Lung (tissue), 11 donors: ENCODE measurements at regions not wholly inside any gene's neighbourhood (a gene's known extent, or its start where the extent isn't known, plus 50 kb on each side); places are given as distances from the start of the nearest gene placed in this dataset.

ENCODE experiments used
- ATAC-seq: fragments of 200-7000 bp; cut with Tn5 transposase; one replicate; pipeline ENCODE4 v1.9.1; 2020; ENCODE audit warnings: moderate number of reproducible peaks; ENCODE audit not compliant: insufficient read depth, low FRiP score
- DNase-seq, 3 donors: peaks; one replicate each; pipeline ENCODE4 v3.0.0-alpha.2; 2013 to 2017
- H3K27ac ChIP-seq, 2 donors: one replicate each; pipeline ENCODE4 v1.5.1; 2013; ENCODE audit warnings: mild to moderate bottlenecking in 2 of 2, moderate library complexity in 2 of 2, control low read depth in 1 of 2, inconsistent platforms in 1 of 2, low read depth in 1 of 2, low read length in 1 of 2
- H3K27me3 ChIP-seq, 3 donors: one replicate each; pipeline ENCODE4 v1.5.1; 2013; ENCODE audit warnings: low read length in 2 of 3; ENCODE audit not compliant: control insufficient read depth in 3 of 3, insufficient read depth in 3 of 3
- H3K36me3 ChIP-seq, 4 donors: one replicate each; pipeline ENCODE4 v1.5.1; 2013; ENCODE audit warnings: low read length in 4 of 4, mild to moderate bottlenecking in 1 of 4, moderate library complexity in 1 of 4; ENCODE audit not compliant: control insufficient read depth in 4 of 4, insufficient read depth in 4 of 4
- H3K4me1 ChIP-seq, 5 donors: one replicate each; pipeline ENCODE4 v1.5.1; 2013; ENCODE audit warnings: low read length in 5 of 5, mild to moderate bottlenecking in 2 of 5, moderate library complexity in 1 of 5; ENCODE audit not compliant: control insufficient read depth in 5 of 5, insufficient read depth in 5 of 5
- H3K4me3 ChIP-seq: one replicate; pipeline ENCODE4 v1.5.1; 2013; ENCODE audit warnings: mild to moderate bottlenecking, control low read depth, moderate library complexity
- H3K9ac ChIP-seq, 2 donors: one replicate each; pipeline ENCODE4 v1.5.1; 2013; ENCODE audit warnings: low read length in 2 of 2, control low read depth in 1 of 2; ENCODE audit not compliant: insufficient read depth in 1 of 2
- H3K9me3 ChIP-seq, 4 donors: one replicate each; pipeline ENCODE4 v1.5.1; 2013; ENCODE audit warnings: low read length in 3 of 4, mild to moderate bottlenecking in 1 of 4, moderate library complexity in 1 of 4; ENCODE audit not compliant: control insufficient read depth in 4 of 4, insufficient read depth in 3 of 4
- WGBS, 2 donors: extraction: QIAGEN DNeasy Blood & Tissue Kit; methylation state at CpG; one replicate each; pipeline ENCODE4 v1.1.7; 2013; 5-methylcytosine and 5-hydroxymethylcytosine counted together
- TF ChIP-seq, protein P1 (sequence below): IDR thresholded peaks from 2 replicates; pipeline ENCODE4 v1.5.1; 2012; ENCODE audit warnings: mild to moderate bottlenecking; ENCODE audit errors: control extremely low read depth, extremely low read depth
- donor health status: control.
- donor health status: control.
- donor health status: Bipolar disorder and iron deficiency.
- donor health status: healthy.
- donor health status: DM: yes; HTN: yes; CAD: no.

DNA sequence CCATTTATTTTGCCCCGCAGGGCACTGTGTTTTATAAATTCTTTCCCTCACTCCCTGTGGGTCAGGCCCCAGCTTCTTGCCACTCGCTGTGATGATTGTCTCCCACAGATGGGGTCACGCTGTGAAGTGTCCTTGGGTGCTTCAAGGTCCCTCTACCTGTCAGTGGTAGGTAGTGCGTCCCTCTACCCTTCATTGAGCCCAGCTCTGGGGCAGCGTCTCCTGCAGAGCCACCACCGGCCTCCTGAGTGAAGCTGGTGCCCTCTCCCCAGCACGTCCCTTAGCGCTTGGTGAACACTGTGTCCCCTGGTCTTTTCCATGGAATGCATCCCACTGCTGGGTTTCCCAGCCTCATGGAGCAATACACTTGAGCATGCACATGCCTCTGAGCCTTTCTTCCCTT lies 108.2 kb downstream of the NRN1 start:
- H3K9me3 ChIP-seq = no peaks in the 10 kb centered on the region
- 90 to 97% methylated on average over 6 to 7 of the region's 8 CpGs for whole genome bisulfite sequencing, 2 donors
- no peaks in the 10 kb centered on the region for H3K27me3 ChIP-seq
- H3K27ac ChIP-seq = no peak overlapping the region
- H3K4me1 ChIP-seq = no peaks in the 10 kb centered on the region
- H3K4me3 ChIP-seq = no peak overlapping the region
- no peaks in the 10 kb centered on the region for H3K36me3 ChIP-seq
- H3K9ac ChIP-seq = no peak overlapping the region
- ATAC-seq (no peak), DNase-seq (no peak)
- TF ChIP-seq, protein P1, sequence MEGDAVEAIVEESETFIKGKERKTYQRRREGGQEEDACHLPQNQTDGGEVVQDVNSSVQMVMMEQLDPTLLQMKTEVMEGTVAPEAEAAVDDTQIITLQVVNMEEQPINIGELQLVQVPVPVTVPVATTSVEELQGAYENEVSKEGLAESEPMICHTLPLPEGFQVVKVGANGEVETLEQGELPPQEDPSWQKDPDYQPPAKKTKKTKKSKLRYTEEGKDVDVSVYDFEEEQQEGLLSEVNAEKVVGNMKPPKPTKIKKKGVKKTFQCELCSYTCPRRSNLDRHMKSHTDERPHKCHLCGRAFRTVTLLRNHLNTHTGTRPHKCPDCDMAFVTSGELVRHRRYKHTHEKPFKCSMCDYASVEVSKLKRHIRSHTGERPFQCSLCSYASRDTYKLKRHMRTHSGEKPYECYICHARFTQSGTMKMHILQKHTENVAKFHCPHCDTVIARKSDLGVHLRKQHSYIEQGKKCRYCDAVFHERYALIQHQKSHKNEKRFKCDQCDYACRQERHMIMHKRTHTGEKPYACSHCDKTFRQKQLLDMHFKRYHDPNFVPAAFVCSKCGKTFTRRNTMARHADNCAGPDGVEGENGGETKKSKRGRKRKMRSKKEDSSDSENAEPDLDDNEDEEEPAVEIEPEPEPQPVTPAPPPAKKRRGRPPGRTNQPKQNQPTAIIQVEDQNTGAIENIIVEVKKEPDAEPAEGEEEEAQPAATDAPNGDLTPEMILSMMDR = no peak

DNA sequence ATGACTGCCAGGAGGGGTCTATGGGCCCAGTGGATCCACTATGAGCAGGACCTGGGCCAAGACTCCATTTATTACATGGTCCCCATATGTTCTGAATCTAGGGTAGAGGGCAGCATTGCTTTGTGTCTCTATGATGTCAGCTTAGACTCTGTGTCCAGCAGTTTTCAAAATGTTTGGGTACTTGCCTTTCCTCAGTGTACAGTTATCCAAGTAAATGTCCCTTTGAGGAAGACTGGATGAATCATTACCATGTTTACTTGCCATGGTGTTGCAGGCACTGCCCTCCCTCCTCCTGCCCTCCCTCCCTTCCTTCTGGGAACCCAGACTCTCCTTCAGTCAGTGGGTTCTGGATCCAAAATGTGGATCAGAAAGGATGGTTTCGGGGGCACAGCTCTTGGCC lies 108.6 kb downstream of the NRN1 start:
- TF ChIP-seq, protein P1 = no peak

DNA sequence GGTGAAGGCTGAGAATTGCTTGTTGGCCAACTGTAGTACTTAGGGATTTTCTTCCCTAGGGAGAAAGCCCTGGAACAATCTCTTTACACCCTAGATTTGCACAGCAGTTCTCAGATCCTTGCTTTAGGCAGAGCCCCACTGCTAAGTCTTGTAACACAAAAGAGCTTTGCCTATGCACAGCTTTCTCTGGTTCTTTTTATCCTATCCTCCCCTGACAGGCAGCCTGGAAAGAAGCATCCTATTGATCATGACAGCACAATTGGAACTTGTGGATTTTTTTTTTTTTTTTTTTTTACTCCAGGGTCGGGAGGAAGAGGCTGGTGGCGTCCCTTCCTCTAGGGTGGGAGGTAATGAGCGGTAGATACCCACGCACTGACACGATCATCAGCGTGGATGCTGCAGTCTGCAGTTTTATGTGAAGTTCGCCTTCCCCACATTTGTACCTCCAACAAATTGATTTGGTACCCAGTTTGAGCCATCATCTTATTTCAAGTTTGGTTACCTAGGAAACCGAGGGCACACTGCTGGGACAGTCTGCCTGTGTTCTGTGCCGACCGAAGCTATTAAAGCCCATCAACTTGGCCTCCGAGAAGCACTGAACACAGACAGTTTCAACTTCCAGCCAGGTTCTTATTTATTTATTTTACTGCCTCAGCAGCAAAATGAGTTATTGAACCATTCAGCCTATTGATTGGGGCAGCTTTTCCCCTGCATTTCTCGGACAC lies 110.1 kb downstream of the NRN1 start:
- no peak overlapping the region for H3K27ac ChIP-seq
- no peaks in the 10 kb centered on the region for H3K27me3 ChIP-seq
- 92% methylated on average over 12 of the region's 12 CpGs for WGBS, 2 donors
- no peaks in the 10 kb centered on the region for H3K4me1 ChIP-seq
- H3K9me3 ChIP-seq = peaks cover 0 to 3% (median 0%) of the 10 kb centered on the region in 4 donors
- ATAC-seq = no peak
- DNase-seq = no peak
- H3K9ac ChIP-seq = no peak overlapping the region
- TF ChIP-seq, protein P1 = no peak
- H3K4me3 ChIP-seq = no peak overlapping the region
- H3K36me3 ChIP-seq = no peaks in the 10 kb centered on the region

More for the DNA sequence above, 108.6 kb downstream of the NRN1 start:
- H3K27ac ChIP-seq = no peak overlapping the region
- no peaks in the 10 kb centered on the region for H3K4me1 ChIP-seq
- H3K9me3 ChIP-seq = no peaks in the 10 kb centered on the region
- no peaks in the 10 kb centered on the region for H3K36me3 ChIP-seq
- H3K9ac ChIP-seq = no peak overlapping the region
- DNase-seq (no peak), ATAC-seq (no peak)
- no peaks in the 10 kb centered on the region for H3K27me3 ChIP-seq
- H3K4me3 ChIP-seq = no peak overlapping the region
- WGBS, 2 donors = no CpG with 5 or more reads among the region's 1 CpG

DNA sequence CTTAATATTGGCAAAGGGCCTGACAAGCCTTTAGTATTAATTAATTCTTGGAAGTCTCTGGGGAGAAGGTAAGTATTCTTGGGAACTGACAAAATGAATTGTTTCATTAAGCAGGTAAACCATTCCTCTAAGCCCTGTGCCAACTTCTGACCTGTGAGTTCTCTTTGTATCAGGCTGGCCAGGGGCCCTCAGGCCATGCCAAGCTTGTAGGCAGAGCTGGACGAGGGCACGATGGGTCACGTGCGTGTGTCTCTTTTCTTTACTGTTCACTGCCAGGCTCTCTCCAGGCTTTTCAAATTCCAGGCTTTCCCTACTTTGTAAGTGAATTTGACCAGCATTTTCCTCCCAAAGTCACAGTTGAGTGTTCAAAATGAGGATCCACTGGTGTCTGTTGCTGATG lies 112.4 kb downstream of the NRN1 start:
- no peaks in the 10 kb centered on the region for H3K36me3 ChIP-seq
- WGBS, 2 donors = 96 to 97% methylated on average over 4 of the region's 4 CpGs
- H3K9ac ChIP-seq = no peak overlapping the region
- no peak for ATAC-seq
- H3K27ac ChIP-seq = no peak overlapping the region
- H3K27me3 ChIP-seq = no peaks in the 10 kb centered on the region
- H3K4me1 ChIP-seq = no peaks in the 10 kb centered on the region
- no peak for DNase-seq
- H3K4me3 ChIP-seq = no peak overlapping the region
- peaks cover 0 to 3% (median 0%) of the 10 kb centered on the region in 4 donors for H3K9me3 ChIP-seq
- TF ChIP-seq, protein P1 = no peak
